Activated CD8-positive, alpha-beta T cell treated with anti-CD3 and anti-CD28 coated beads for 36 hours (primary cell): ENCODE measurements at regions not wholly inside any gene's neighbourhood (a gene's known extent, or its start where the extent isn't known, plus 50 kb on each side); places are given as distances from the start of the nearest gene placed in this dataset.

Experiments
- ATAC-seq: fragments of 200-7000 bp; cut with Tn5 transposase; one replicate; pipeline ENCODE4 v1.10.0; 2021; ENCODE audit warnings: mild to moderate bottlenecking, moderate library complexity
- CTCF ChIA-PET: fragments of 350-600 bp; sonication (Branson Sonifier 250); formaldehyde crosslinking; loops from one replicate; lab custom pipeline; 2021; ENCODE audit warnings: antibody characterized with exemption; lab: Charles Lee
- POLR2A ChIA-PET: fragments of 350-600 bp; sonication (Branson Sonifier 250); formaldehyde crosslinking; loops from one replicate; lab custom pipeline; 2021; ENCODE audit warnings: antibody characterized with exemption; lab: Charles Lee
- DNase-seq: peaks from one replicate; pipeline ENCODE4 v3.0.0-alpha.2; 2020
- H3K27ac Mint-ChIP-seq: one replicate; pipeline ENCODE4 v1.8.0; 2021; ENCODE audit warnings: mild to moderate bottlenecking, mixed read lengths
- H3K27me3 Mint-ChIP-seq: one replicate; pipeline ENCODE4 v1.8.0; 2021; ENCODE audit warnings: mixed read lengths
- H3K36me3 Mint-ChIP-seq: one replicate; pipeline ENCODE4 v1.8.0; 2021; ENCODE audit warnings: low read depth, mixed read lengths
- H3K4me1 Mint-ChIP-seq: one replicate; pipeline ENCODE4 v1.8.0; 2021; ENCODE audit warnings: low read depth, mixed read lengths
- H3K4me3 Mint-ChIP-seq: one replicate; pipeline ENCODE4 v1.8.0; 2021; ENCODE audit warnings: mild to moderate bottlenecking, moderate library complexity, mixed read lengths
- H3K9me3 Mint-ChIP-seq: one replicate; pipeline ENCODE4 v1.8.0; 2021; ENCODE audit warnings: mixed read lengths
- CTCF ChIP-seq: fragments of 200-600 bp; IDR thresholded peaks from one replicate; pipeline ENCODE4 v1.8.0; 2022; ENCODE audit warnings: antibody characterized with exemption, mild to moderate bottlenecking
- intact Hi-C: fragments of 100-400 bp; cut with micrococcal nuclease; formaldehyde crosslinking; loops from one replicate; pipeline ENCODE4 v1.10.0; 2022

GRCh38 chr5:89994266-89994665 is 415.3 kb downstream of the CETN3 start:
- CTCF ChIA-PET, result interaction anchor here (1.2 kb wide), 1 partner anchor 21 kb away, joined by 3 read pairs; no protein-coding TSS in a partner anchor
- intact Hi-C loops, result no loop called here
- H3K36me3 Mint-ChIP-seq, result no peaks in the 10 kb centered on the region
- TF ChIP-seq CTCF, result no peak
- ATAC-seq, result no peak
- POLR2A ChIA-PET, result interaction anchor here (0.6 kb wide), 1 partner anchor 328 kb away, joined by 3 read pairs; no protein-coding TSS in a partner anchor
- no peak overlapping the region for H3K27ac Mint-ChIP-seq
- no peaks in the 10 kb centered on the region for H3K27me3 Mint-ChIP-seq
- no peak overlapping the region for H3K4me3 Mint-ChIP-seq
- H3K4me1 Mint-ChIP-seq, result no peaks in the 10 kb centered on the region
- DNase-seq, result no peak
- H3K9me3 Mint-ChIP-seq, result no peaks in the 10 kb centered on the region

DNA sequence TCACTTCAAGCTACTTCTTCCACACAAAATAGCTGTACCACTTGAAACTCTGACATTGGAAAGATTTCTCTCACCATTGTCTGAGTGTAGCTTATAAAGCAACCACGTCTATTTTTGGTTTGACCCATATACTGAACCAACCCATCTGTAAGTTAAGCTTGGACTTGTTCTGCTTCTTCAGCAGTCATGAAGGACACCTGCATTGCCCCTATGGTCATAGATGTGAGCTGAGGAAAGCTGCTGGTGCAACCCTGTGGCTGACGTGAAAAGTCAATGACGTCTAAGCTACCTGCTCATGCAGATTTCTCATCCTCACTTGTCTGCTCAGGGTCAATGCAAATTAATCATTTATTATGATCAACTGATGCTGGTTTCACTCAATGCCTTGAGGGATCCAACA is 417.4 kb downstream of the CETN3 start:
- ChIA-PET POLR2A (interaction anchor here (1.3 kb wide), 1 partner anchor 10 kb away, joined by 3 read pairs; no protein-coding TSS in a partner anchor), CTCF (no interaction called here)
- Mint-ChIP-seq H3K4me1 (no peaks in the 10 kb centered on the region), H3K27ac (no peak overlapping the region), H3K27me3 (no peaks in the 10 kb centered on the region), H3K9me3 (no peaks in the 10 kb centered on the region), H3K36me3 (no peaks in the 10 kb centered on the region), H3K4me3 (no peak overlapping the region)
- intact Hi-C loops, result no loop called here
- no peak for DNase-seq
- no peak for ATAC-seq
- no peak for TF ChIP-seq CTCF

GRCh38 chr5:89991592-89991991 is 418.0 kb downstream of the CETN3 start:
- intact Hi-C loops, result no loop called here

DNA sequence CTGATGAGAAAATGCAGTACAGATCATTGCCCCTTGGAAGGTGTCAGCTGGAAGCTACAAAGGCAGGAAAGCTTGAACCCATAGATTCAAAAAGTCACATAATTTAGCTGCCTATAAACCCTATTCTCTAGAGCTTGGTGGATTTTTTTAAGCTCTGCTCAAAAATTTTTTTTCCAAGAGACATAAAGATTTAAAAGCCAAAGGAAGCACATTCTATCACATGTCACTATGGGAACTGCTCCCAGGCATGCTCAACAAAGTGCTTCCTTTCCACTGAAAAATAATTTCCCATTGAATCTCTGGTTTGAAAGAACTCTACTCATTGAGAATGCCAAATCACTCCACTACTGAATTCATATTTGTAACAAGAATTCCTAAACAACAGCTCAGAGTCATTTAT is 419.8 kb downstream of the CETN3 start:
- POLR2A ChIA-PET, result no interaction called here
- Mint-ChIP-seq H3K27me3 (no peaks in the 10 kb centered on the region), H3K4me3 (no peak overlapping the region), H3K27ac (no peak overlapping the region), H3K9me3 (peaks cover 4% of the 10 kb centered on the region), H3K36me3 (no peaks in the 10 kb centered on the region), H3K4me1 (no peaks in the 10 kb centered on the region)
- no peak for ATAC-seq
- DNase-seq, result no peak
- TF ChIP-seq CTCF, result no peak
- intact Hi-C loops, result no loop called here
- CTCF ChIA-PET, result no interaction called here

More at GRCh38 chr5:89991592-89991991, 418.0 kb downstream of the CETN3 start:
- no peak overlapping the region for H3K27ac Mint-ChIP-seq
- no peak for ATAC-seq
- no peak overlapping the region for H3K4me3 Mint-ChIP-seq
- peaks cover 4% of the 10 kb centered on the region for H3K9me3 Mint-ChIP-seq
- H3K36me3 Mint-ChIP-seq, result no peaks in the 10 kb centered on the region
- no peak for DNase-seq
- ChIA-PET POLR2A (interaction anchor here (1.3 kb wide), 1 partner anchor 10 kb away, joined by 3 read pairs; no protein-coding TSS in a partner anchor), CTCF (no interaction called here)
- TF ChIP-seq CTCF, result no peak
- no peaks in the 10 kb centered on the region for H3K27me3 Mint-ChIP-seq
- H3K4me1 Mint-ChIP-seq, result no peaks in the 10 kb centered on the region

GRCh38 chr5:89988998-89989655 is 420.4 kb downstream of the CETN3 start:
- Mint-ChIP-seq H3K9me3 (peaks cover 4% of the 10 kb centered on the region), H3K27ac (no peak overlapping the region), H3K4me3 (no peak overlapping the region), H3K27me3 (no peaks in the 10 kb centered on the region), H3K4me1 (no peaks in the 10 kb centered on the region), H3K36me3 (no peaks in the 10 kb centered on the region)
- DNase-seq (no peak), ATAC-seq (no peak)
- ChIA-PET POLR2A (no interaction called here), CTCF (no interaction called here)
- TF ChIP-seq CTCF, result no peak
- intact Hi-C loops, result no loop called here
